ENCODE measurements at regions not wholly inside any gene's neighbourhood (a gene's known extent, or its start where the extent isn't known, plus 50 kb on each side); places are given as distances from the start of the nearest gene placed in this dataset.

- TF ChIP-seq CTCF (IDR thresholded peaks at IDR 0.05) (no peak), POLR2A (IDR thresholded peaks at IDR 0.05) (no peak)
Observed at GRCh38 chr19:34852669-34853068, 74.0 kb upstream of the ZNF30 start.
